HG02884 (cell line): ENCODE measurements at regions not wholly inside any gene's neighbourhood (a gene's known extent, or its start where the extent isn't known, plus 50 kb on each side); places are given as distances from the start of the nearest gene placed in this dataset.
"Not testable (repeated sequence)": the region's sequence is repeated elsewhere in the genome, so short reads cannot be mapped to it uniquely, and the experiment has no call there.

Experiments used
- ATAC-seq: cut with Tn5 transposase; IDR thresholded peaks from one replicate; pipeline ENCODE4 v1.9.1; 2021; ENCODE audit warnings: mild to moderate bottlenecking, moderate library complexity; ENCODE audit not compliant: unreplicated experiment

GRCh38 chr14:101634202-101634849 lies 73.0 kb downstream of the DIO3 start:
- ATAC-seq, result no peak

- no peak for ATAC-seq
Measured at GRCh38 chr14:101634850-101635748, 73.8 kb downstream of the DIO3 start.

- peak; percentile 54 for ATAC-seq
Measured at GRCh38 chr14:101635749-101636560, 74.7 kb downstream of the DIO3 start.

GRCh38 chr14:101639241-101639833 lies 78.0 kb downstream of the DIO3 start:
- no peak for ATAC-seq

GRCh38 chr14:101643651-101644050 lies 82.4 kb downstream of the DIO3 start:
- no peak for ATAC-seq

GRCh38 chr14:101654051-101654450 lies 92.8 kb downstream of the DIO3 start:
- no peak for ATAC-seq

- no peak for ATAC-seq
Measured at GRCh38 chr14:101657372-101657771, 96.1 kb downstream of the DIO3 start.

GRCh38 chr14:101665478-101666078 lies 95.9 kb upstream of the PPP2R5C start:
- no peak for ATAC-seq

- no peak for ATAC-seq
Measured at GRCh38 chr14:101666264-101666663, 95.2 kb upstream of the PPP2R5C start.

- no peak for ATAC-seq
Measured at GRCh38 chr14:101669629-101670028, 91.9 kb upstream of the PPP2R5C start.

GRCh38 chr14:101673873-101674272 lies 87.6 kb upstream of the PPP2R5C start:
- no peak for ATAC-seq

- not testable (repeated sequence) for ATAC-seq
Measured at GRCh38 chr14:101675835-101676234, 85.7 kb upstream of the PPP2R5C start.

GRCh38 chr14:101677912-101678327 lies 83.6 kb upstream of the PPP2R5C start:
- not testable (repeated sequence) for ATAC-seq

- no peak for ATAC-seq
Measured at GRCh38 chr14:101681795-101682194, 79.7 kb upstream of the PPP2R5C start.

GRCh38 chr14:101683365-101683764 lies 78.1 kb upstream of the PPP2R5C start:
- no peak for ATAC-seq

- ATAC-seq, result no peak
Measured at GRCh38 chr14:101687756-101688546, 73.6 kb upstream of the PPP2R5C start.

GRCh38 chr14:101689039-101689501 lies 72.4 kb upstream of the PPP2R5C start:
- no peak for ATAC-seq

GRCh38 chr14:101689966-101690365 lies 71.5 kb upstream of the PPP2R5C start:
- not testable (repeated sequence) for ATAC-seq

GRCh38 chr14:101695659-101696058 lies 65.8 kb upstream of the PPP2R5C start:
- ATAC-seq, result no peak

- no peak for ATAC-seq
Measured at GRCh38 chr14:101704140-101704539, 57.4 kb upstream of the PPP2R5C start.
